DOHH2 (cell line): ENCODE measurements at regions not wholly inside any gene's neighbourhood (a gene's known extent, or its start where the extent isn't known, plus 50 kb on each side); places are given as distances from the start of the nearest gene placed in this dataset.

Experiments used
- H3F3A ChIP-seq: fragments of 200-600 bp; sonication (generic), shearing (Covaris generic); 2 replicates; pipeline ENCODE4 v1.6.0; 2016; ENCODE audit warnings: antibody characterized with exemption, mild to moderate bottlenecking; ENCODE audit not compliant: control insufficient read depth, insufficient read depth
- H3K27ac ChIP-seq: fragments of 200-600 bp; sonication (generic); 2 replicates; pipeline ENCODE4 v1.5.1; 2014; ENCODE audit warnings: low read depth, mild to moderate bottlenecking, low read length, moderate library complexity
- H3K27me3 ChIP-seq: fragments of 200-600 bp; sonication (generic); 2 replicates; pipeline ENCODE4 v1.6.1; 2014; ENCODE audit warnings: mild to moderate bottlenecking, low read length, mixed read lengths; ENCODE audit not compliant: control insufficient read depth
- H3K36me3 ChIP-seq: fragments of 200-600 bp; sonication (generic); 2 replicates; pipeline ENCODE4 v1.6.1; 2014; ENCODE audit warnings: mild to moderate bottlenecking, low read length, moderate library complexity, mixed read lengths; ENCODE audit not compliant: control insufficient read depth
- H3K4me1 ChIP-seq: fragments of 200-600 bp; sonication (generic); 2 replicates; pipeline ENCODE4 v1.6.1; 2014; ENCODE audit warnings: mild to moderate bottlenecking, low read length, mixed read lengths; ENCODE audit not compliant: control insufficient read depth
- H3K4me2 ChIP-seq: fragments of 200-600 bp; sonication (generic); 2 replicates; pipeline ENCODE4 v1.6.0; 2014; ENCODE audit warnings: mild to moderate bottlenecking, low read length, moderate library complexity
- H3K4me3 ChIP-seq: fragments of 200-600 bp; sonication (generic); 2 replicates; pipeline ENCODE4 v1.5.1; 2014; ENCODE audit warnings: mild to moderate bottlenecking, low read length, mixed read lengths
- H3K79me2 ChIP-seq: fragments of 200-600 bp; sonication (generic); 2 replicates; pipeline ENCODE4 v1.6.1; 2014; ENCODE audit warnings: mild to moderate bottlenecking, low read length, mixed read lengths; ENCODE audit not compliant: control insufficient read depth
- H3K9me2 ChIP-seq: fragments of 200-600 bp; sonication (generic); replicated peaks from 2 replicates; pipeline ENCODE4 v1.6.1; 2014; ENCODE audit warnings: mild to moderate bottlenecking, low read length, mixed read lengths; ENCODE audit not compliant: control insufficient read depth
- H3K9me3 ChIP-seq: fragments of 200-600 bp; sonication (generic); 2 replicates; pipeline ENCODE4 v1.6.1; 2014; ENCODE audit warnings: antibody characterized with exemption, low read length, mixed read lengths; ENCODE audit not compliant: control insufficient read depth, insufficient read depth
- H4K20me1 ChIP-seq: fragments of 200-600 bp; sonication (generic); 2 replicates; pipeline ENCODE4 v1.6.0; 2014; ENCODE audit warnings: low read depth, mild to moderate bottlenecking, antibody characterized with exemption, low read length, moderate library complexity; ENCODE audit not compliant: control insufficient read depth, insufficient read depth
- EZH2phosphoT487 ChIP-seq: fragments of 200-600 bp; sonication (generic); IDR thresholded peaks from 2 replicates; pipeline ENCODE4 v1.6.1; 2017; ENCODE audit warnings: borderline replicate concordance, mild to moderate bottlenecking, antibody characterized with exemption, low read length, moderate library complexity, mixed read lengths
- TF ChIP-seq, protein P1 (sequence below): fragments of 200-600 bp; sonication (generic); IDR thresholded peaks from one replicate; pipeline ENCODE4 v1.5.1; 2014; ENCODE audit warnings: antibody characterized with exemption, mild to moderate bottlenecking, low read depth, low read length; ENCODE audit not compliant: poor library complexity, severe bottlenecking

DNA sequence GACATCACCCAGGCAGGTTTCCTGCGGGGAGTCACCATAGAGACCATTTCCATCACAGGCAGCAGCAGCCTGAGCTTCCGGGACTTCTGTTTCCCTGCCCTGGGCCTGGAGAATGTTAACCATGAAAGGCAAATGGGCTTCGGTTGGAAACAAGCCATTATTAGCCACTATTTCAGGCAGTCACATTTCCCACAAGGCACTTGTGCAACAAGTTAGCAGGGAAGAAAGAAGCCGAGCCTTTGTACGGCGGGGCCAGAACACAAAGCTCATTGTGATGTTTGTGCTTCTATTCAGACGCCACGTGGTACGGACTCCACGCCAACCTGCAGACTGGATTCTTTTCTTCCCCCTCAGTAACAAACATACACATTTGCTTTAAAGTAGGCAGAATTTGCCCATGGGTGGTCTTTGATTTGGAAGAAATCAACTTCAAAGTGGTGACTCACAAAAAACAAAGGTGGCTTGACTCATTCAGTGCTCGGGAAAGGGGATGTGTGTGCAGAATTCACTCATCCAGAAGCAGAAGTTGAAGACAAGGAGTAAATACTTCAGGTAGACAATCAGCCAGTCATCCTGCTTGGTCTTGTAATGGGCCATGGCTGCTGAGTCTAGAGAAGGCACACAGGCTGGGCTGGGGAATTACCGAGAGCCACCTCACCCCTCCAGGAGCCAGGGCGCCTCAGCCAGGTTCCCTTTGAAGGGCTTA lies 154.2 kb upstream of the PRMT8 start:
- H3K4me1 ChIP-seq: no peaks in the 10 kb centered on the region
- no peaks in the 10 kb centered on the region for H3K79me2 ChIP-seq

DNA sequence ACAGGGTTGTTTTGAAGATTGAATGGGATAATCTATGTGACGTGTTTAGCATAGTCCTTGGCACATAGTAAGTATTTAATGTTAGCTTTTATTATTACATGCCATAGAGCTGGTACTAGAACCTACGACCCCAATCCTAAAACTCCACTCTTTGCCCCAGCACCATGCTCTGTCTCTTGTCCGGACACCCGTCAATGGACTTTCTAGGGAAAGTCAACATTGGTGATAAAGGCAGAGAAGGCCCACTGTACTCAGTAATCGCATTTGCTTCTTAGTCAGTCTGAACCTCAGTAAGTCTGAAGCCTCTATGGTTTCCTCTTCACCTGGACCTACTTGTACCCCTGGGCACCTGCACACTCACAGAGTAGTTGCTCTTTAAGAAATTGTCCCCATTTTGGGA lies 153.1 kb upstream of the PRMT8 start:
- Histone ChIP-seq H3K27me3 (peaks cover 9% of the 10 kb centered on the region), H3K4me3 (no peak overlapping the region), H3K4me2 (no peak overlapping the region), H3F3A (no peaks in the 10 kb centered on the region), H3K27ac (no peak overlapping the region), H4K20me1 (no peaks in the 10 kb centered on the region), H3K79me2 (no peaks in the 10 kb centered on the region), H3K4me1 (no peaks in the 10 kb centered on the region), H3K9me3 (no peaks in the 10 kb centered on the region), H3K36me3 (no peaks in the 10 kb centered on the region), H3K9me2 (no peaks in the 10 kb centered on the region)
- TF ChIP-seq, protein P1, sequence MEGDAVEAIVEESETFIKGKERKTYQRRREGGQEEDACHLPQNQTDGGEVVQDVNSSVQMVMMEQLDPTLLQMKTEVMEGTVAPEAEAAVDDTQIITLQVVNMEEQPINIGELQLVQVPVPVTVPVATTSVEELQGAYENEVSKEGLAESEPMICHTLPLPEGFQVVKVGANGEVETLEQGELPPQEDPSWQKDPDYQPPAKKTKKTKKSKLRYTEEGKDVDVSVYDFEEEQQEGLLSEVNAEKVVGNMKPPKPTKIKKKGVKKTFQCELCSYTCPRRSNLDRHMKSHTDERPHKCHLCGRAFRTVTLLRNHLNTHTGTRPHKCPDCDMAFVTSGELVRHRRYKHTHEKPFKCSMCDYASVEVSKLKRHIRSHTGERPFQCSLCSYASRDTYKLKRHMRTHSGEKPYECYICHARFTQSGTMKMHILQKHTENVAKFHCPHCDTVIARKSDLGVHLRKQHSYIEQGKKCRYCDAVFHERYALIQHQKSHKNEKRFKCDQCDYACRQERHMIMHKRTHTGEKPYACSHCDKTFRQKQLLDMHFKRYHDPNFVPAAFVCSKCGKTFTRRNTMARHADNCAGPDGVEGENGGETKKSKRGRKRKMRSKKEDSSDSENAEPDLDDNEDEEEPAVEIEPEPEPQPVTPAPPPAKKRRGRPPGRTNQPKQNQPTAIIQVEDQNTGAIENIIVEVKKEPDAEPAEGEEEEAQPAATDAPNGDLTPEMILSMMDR: no peak
- TF ChIP-seq EZH2phosphoT487: no peak

More for the DNA sequence above, 154.2 kb upstream of the PRMT8 start:
- Histone ChIP-seq H3K4me3 (no peak overlapping the region), H3K9me2 (no peaks in the 10 kb centered on the region), H3K27me3 (no peaks in the 10 kb centered on the region; the same call in 1 of the 2 replicates), H3K27ac (no peak overlapping the region), H3K4me2 (no peak overlapping the region), H3F3A (no peaks in the 10 kb centered on the region), H4K20me1 (no peaks in the 10 kb centered on the region), H3K9me3 (no peaks in the 10 kb centered on the region), H3K36me3 (no peaks in the 10 kb centered on the region)
- no peak for TF ChIP-seq EZH2phosphoT487
- TF ChIP-seq, protein P1: no peak

DNA sequence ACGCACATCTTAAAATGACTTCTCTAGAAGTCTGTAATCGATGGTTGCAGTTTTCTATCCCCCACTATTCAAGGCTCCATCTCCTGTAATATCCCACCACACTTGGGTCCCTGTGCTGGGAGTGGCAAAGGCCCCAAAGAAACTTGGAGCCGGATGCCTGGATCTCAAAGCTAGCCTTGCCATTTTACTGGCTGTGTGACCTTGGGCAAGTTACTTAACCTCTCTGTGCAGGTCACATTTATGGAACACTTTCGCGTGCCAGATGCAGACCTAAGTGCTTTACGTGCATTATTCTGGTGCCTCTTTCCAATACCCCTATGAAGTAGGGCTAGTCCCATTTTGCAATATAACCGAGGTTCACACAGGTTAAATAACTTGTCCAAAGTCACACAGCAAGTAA lies 151.8 kb upstream of the PRMT8 start:
- no peak for TF ChIP-seq EZH2phosphoT487
- TF ChIP-seq, protein P1: no peak
- H3K79me2 ChIP-seq: no peaks in the 10 kb centered on the region
- H3K9me2 ChIP-seq: no peaks in the 10 kb centered on the region
- H4K20me1 ChIP-seq: no peaks in the 10 kb centered on the region
- no peaks in the 10 kb centered on the region for H3K4me1 ChIP-seq
- H3K4me3 ChIP-seq: no peak overlapping the region
- H3K27ac ChIP-seq: no peak overlapping the region
- no peaks in the 10 kb centered on the region for H3K9me3 ChIP-seq
- H3K27me3 ChIP-seq: peaks cover 9% of the 10 kb centered on the region
- H3F3A ChIP-seq: no peaks in the 10 kb centered on the region
- H3K36me3 ChIP-seq: no peaks in the 10 kb centered on the region
- no peak overlapping the region for H3K4me2 ChIP-seq
